Erythroblast (primary cell): ENCODE measurements at regions not wholly inside any gene's neighbourhood (a gene's known extent, or its start where the extent isn't known, plus 50 kb on each side); places are given as distances from the start of the nearest gene placed in this dataset.

ENCODE experiments used
- GATA1 ChIP-seq: IDR thresholded peaks from 2 replicates; pipeline ENCODE4 v1.6.1; 2011; ENCODE audit warnings: low read depth, mild to moderate bottlenecking, control low read depth, low read length, moderate library complexity
- POLR2A ChIP-seq: IDR thresholded peaks from 2 replicates; pipeline ENCODE4 v1.6.1; 2011; ENCODE audit warnings: mild to moderate bottlenecking, low read length

DNA sequence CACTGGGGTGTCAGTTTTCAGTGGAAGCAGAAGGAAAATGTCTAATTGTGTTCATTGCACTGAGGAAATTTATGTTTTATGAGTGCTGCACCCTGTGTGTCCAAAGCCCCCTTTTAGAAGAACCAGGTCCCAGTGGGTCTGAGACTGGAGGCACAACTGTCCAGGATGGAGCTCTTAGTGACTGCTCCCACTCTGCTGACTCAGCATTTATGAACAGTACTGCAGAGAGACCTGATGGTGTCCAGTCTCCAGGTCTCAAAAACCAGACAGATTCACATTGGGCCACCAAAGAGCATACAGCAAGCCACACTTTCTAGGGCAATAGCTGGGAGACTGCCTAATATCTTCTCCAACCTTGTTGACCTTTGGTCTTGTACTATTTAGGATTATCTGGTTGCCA lies 321.9 kb downstream of the CBLN1 start:
- TF ChIP-seq POLR2A: no peak
- no peak for TF ChIP-seq GATA1
